Testis (tissue), 2 donors: ENCODE measurements at regions not wholly inside any gene's neighbourhood (a gene's known extent, or its start where the extent isn't known, plus 50 kb on each side); places are given as distances from the start of the nearest gene placed in this dataset.

Experiments
- DNase-seq: peaks from one replicate; pipeline ENCODE4 v3.0.0-alpha.2; 2019
- H3K27ac ChIP-seq, 2 donors: fragments of 200-600 bp; sonication (generic); one replicate each; pipeline ENCODE4 v1.5.1; 2019
- H3K27me3 ChIP-seq: fragments of 200-600 bp; sonication (generic); one replicate; pipeline ENCODE4 v1.5.1; 2019
- H3K36me3 ChIP-seq: fragments of 200-600 bp; sonication (generic); one replicate; pipeline ENCODE4 v1.5.1; 2017; ENCODE audit warnings: low read depth; ENCODE audit errors: missing control alignments
- H3K4me1 ChIP-seq: fragments of 200-600 bp; sonication (generic); one replicate; pipeline ENCODE4 v1.5.1; 2019
- H3K4me3 ChIP-seq, 2 donors: fragments of 200-600 bp; sonication (generic); one replicate each; pipeline ENCODE4 v1.5.1; 2017 to 2019
- H3K9me3 ChIP-seq: fragments of 200-600 bp; sonication (generic); one replicate; pipeline ENCODE4 v1.5.1; 2017
- POLR2A ChIP-seq: fragments of 450-650 bp; IDR thresholded peaks from one replicate; pipeline ENCODE4 v1.6.1; 2017; ENCODE audit warnings: antibody characterized with exemption, mild to moderate bottlenecking, moderate library complexity
- WGBS, 2 donors: methylation state at CpG; one replicate each; pipeline ENCODE4 v1.1.5; 2018; 5-methylcytosine and 5-hydroxymethylcytosine counted together
- intact Hi-C: fragments of 100-400 bp; cut with DNase I; formaldehyde crosslinking; loops from one replicate; pipeline ENCODE4 v1.15.1; 2023; ENCODE audit warnings: low total_unique reads
- TF ChIP-seq, protein P1 (sequence below), 3 experiments: fragments of 450-650 bp in 2 of 3; fragments of 200-600 bp in 1 of 3; sonication (generic) in 1 of 3; IDR thresholded peaks; one replicate each; pipeline ENCODE4 v1.5.1; 2016 to 2019; ENCODE audit warnings: antibody characterized with exemption in 3 of 3, mild to moderate bottlenecking in 2 of 3, moderate library complexity in 1 of 3

DNA sequence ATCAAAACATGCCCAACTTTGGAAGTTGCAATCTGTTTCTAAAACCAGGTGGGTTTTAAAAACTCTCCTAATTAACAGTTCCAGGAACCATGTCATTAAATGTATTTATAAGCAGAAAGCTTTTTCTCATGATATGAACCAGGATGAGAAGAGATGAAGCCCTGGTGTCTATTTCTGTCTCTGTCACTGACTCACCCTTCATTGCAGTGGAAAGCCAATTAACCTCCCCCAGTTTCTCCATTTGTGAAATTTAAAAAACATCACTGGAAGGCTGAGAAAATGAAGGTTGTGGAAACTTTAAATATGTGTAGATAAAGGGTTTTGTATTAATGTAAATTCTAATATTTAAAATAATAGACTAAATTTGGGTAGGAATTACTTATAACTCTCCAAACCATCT lies 1088.0 kb downstream of the SORCS1 start:
- H3K4me1 ChIP-seq: no peaks in the 10 kb centered on the region
- no peak overlapping the region for H3K27ac ChIP-seq
- H3K4me3 ChIP-seq: no peak overlapping the region
- H3K27me3 ChIP-seq: no peaks in the 10 kb centered on the region
- intact Hi-C loops: no loop called here
- H3K36me3 ChIP-seq: no peaks in the 10 kb centered on the region
- no peak for DNase-seq
- no peak for TF ChIP-seq POLR2A
- TF ChIP-seq, protein P1, sequence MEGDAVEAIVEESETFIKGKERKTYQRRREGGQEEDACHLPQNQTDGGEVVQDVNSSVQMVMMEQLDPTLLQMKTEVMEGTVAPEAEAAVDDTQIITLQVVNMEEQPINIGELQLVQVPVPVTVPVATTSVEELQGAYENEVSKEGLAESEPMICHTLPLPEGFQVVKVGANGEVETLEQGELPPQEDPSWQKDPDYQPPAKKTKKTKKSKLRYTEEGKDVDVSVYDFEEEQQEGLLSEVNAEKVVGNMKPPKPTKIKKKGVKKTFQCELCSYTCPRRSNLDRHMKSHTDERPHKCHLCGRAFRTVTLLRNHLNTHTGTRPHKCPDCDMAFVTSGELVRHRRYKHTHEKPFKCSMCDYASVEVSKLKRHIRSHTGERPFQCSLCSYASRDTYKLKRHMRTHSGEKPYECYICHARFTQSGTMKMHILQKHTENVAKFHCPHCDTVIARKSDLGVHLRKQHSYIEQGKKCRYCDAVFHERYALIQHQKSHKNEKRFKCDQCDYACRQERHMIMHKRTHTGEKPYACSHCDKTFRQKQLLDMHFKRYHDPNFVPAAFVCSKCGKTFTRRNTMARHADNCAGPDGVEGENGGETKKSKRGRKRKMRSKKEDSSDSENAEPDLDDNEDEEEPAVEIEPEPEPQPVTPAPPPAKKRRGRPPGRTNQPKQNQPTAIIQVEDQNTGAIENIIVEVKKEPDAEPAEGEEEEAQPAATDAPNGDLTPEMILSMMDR (IDR thresholded peaks at IDR 0.05): no peak
- H3K9me3 ChIP-seq: no peaks in the 10 kb centered on the region

DNA sequence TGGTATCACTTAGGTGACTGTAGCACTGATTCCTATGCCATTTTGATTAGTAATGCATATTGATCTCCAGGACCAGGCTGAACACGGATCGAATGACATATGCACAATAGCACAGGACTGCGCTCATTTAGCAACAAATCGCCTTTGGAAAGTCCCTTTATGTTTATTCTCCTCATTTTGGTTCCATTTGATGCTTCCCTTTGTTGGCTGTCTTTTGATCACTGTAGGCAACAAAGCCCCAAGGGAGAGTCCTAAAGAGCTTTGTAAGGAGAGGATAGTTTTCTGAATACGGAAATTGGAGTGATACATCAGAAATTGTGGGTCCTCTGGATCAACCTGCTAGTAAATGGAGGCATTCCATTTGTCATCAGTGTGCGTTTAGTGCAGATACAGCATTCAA lies 1111.4 kb downstream of the SORCS1 start:
- intact Hi-C loops: no loop called here
- 84 to 91% methylated on average over 6 of the region's 6 CpGs for WGBS, 2 donors
- Histone ChIP-seq H3K9me3 (no peaks in the 10 kb centered on the region), H3K27me3 (no peaks in the 10 kb centered on the region), H3K4me1 (no peaks in the 10 kb centered on the region), H3K4me3 (no peak overlapping the region), H3K27ac (no peak overlapping the region), H3K36me3 (no peaks in the 10 kb centered on the region)
- TF ChIP-seq, protein P1 (IDR thresholded peaks at IDR 0.05): no peak
- no peak for TF ChIP-seq POLR2A
- no peak for DNase-seq

DNA sequence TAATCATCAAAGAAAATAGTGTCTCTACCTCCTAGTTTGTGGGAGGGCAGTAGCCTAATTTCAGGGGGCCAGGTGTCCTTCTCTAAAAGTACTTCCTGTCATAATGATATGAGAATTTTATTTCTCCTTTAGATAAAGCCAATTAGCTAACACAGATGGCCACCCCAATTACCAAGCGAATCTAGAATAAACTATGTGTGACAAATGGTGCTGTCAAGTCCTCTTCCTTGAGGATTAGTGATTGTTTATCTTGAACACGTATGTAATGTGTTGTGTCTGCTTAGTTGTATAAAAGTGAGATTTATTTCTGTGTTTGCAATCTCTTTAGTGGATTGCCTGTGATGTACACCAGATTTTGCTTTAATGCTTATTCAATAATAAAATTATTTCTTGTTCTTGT lies 1120.0 kb downstream of the SORCS1 start:
- Histone ChIP-seq H3K27me3 (no peaks in the 10 kb centered on the region), H3K27ac (no peak overlapping the region), H3K9me3 (no peaks in the 10 kb centered on the region), H3K36me3 (no peaks in the 10 kb centered on the region), H3K4me3 (no peak overlapping the region), H3K4me1 (no peaks in the 10 kb centered on the region)
- intact Hi-C loops: no loop called here
- WGBS, 2 donors: 39 to 41% methylated on average over 2 of the region's 2 CpGs
- no peak for TF ChIP-seq POLR2A
- TF ChIP-seq, protein P1 (IDR thresholded peaks at IDR 0.05): no peak
- DNase-seq: no peak

DNA sequence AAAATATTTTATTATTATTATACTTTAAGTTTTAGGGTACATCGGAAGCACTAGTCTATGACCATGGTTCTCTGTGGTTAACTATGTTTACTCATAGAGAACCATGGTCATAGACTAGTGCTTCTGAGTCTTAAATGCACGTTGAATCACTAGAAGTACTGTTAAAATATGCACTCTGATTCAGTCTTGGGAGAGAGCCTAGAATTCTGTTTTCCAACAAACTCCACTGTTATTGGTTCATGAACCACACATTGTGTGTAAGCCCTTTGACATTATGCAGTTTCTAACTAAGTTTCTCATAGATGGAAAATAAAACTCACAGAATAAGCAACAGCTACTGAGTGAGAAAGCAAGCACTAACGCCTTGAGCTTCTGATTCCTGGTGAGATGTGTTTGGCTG lies 1120.6 kb downstream of the SORCS1 start:
- 38 to 52% methylated on average over 3 of the region's 3 CpGs for WGBS, 2 donors
- H3K36me3 ChIP-seq: no peaks in the 10 kb centered on the region
- no peak for DNase-seq
- TF ChIP-seq POLR2A: no peak
- TF ChIP-seq, protein P1 (IDR thresholded peaks at IDR 0.05): no peak
- no peaks in the 10 kb centered on the region for H3K9me3 ChIP-seq
- H3K27ac ChIP-seq: no peak overlapping the region
- no peaks in the 10 kb centered on the region for H3K27me3 ChIP-seq
- H3K4me1 ChIP-seq: no peaks in the 10 kb centered on the region
- H3K4me3 ChIP-seq: no peak overlapping the region
- intact Hi-C loops: no loop called here

DNA sequence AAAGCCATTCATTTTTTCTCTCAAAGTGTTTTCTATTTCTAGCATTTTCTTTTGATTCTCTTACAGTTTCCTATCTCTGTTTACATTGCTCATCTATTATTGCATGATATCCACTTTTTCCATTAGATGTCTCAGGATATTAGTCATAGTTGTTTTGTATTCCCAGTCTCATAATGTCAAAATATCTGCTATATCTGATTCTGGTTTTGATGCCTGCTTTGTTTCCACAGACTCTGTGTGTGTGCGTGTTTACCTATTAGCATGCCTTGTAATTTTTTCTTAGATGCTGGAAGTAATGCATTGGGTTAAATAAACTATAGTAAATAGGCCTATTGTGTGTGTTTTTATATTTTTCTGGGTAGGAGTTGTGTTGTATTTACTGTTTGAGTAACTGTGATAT lies 1126.3 kb downstream of the SORCS1 start:
- no peak for DNase-seq
- H3K27me3 ChIP-seq: no peaks in the 10 kb centered on the region
- H3K27ac ChIP-seq: no peak overlapping the region
- 98 to 100% methylated on average over 1 of the region's 1 CpG for WGBS, 2 donors
- H3K4me3 ChIP-seq: no peak overlapping the region
- no peaks in the 10 kb centered on the region for H3K36me3 ChIP-seq
- no peak for TF ChIP-seq POLR2A
- TF ChIP-seq, protein P1 (IDR thresholded peaks at IDR 0.05): no peak
- no peaks in the 10 kb centered on the region for H3K4me1 ChIP-seq
- H3K9me3 ChIP-seq: no peaks in the 10 kb centered on the region
- intact Hi-C loops: no loop called here
